ENCODE measurements at regions not wholly inside any gene's neighbourhood (a gene's known extent, or its start where the extent isn't known, plus 50 kb on each side); places are given as distances from the start of the nearest gene placed in this dataset.

- TF ChIP-seq REST (IDR thresholded peaks at IDR 0.05; ENCODE audit: insufficient read depth in 1 of 2, low read depth in 2 of 2, low read length in 2 of 2) (no peak), POLR2AphosphoS5 (IDR thresholded peaks at IDR 0.05; ENCODE audit: low read depth, low read length) (no peak), TAF1 (IDR thresholded peaks at IDR 0.05; ENCODE audit: borderline replicate concordance, insufficient read depth, low read length) (no peak), SIN3A (IDR thresholded peaks at IDR 0.05; ENCODE audit: borderline replicate concordance, insufficient read depth, low read length) (no peak)
These were observed 119.5 kb upstream of the GRIA4 start for GRCh38 chr11:105490333-105490732.

Measured in PFSK-1 (cell line).